Small intestine (tissue), 7 donors: ENCODE measurements at regions not wholly inside any gene's neighbourhood (a gene's known extent, or its start where the extent isn't known, plus 50 kb on each side); places are given as distances from the start of the nearest gene placed in this dataset.

Experiments used
- DNase-seq, 2 donors: peaks; one replicate each; pipeline versions ENCODE4 v3.0.0 to v3.0.0-alpha.2; 2013
- FAIRE-seq: peaks from 2 replicates; lab custom pipeline; 2012; peaks lifted over from hg19 to GRCh38; lab: Jason Lieb, UNC
- H3K27ac ChIP-seq, 3 donors: one replicate each; pipeline ENCODE4 v1.5.1; 2013; ENCODE audit warnings: low read length in 2 of 3, mild to moderate bottlenecking in 2 of 3, control low read depth in 1 of 3, inconsistent platforms in 1 of 3, low read depth in 1 of 3, moderate library complexity in 1 of 3
- H3K27me3 ChIP-seq, 3 donors: one replicate each; pipeline ENCODE4 v1.6.1; 2013; ENCODE audit warnings: low read length in 3 of 3, inconsistent platforms in 1 of 3; ENCODE audit not compliant: control insufficient read depth in 3 of 3, insufficient read depth in 3 of 3
- H3K36me3 ChIP-seq, 3 donors: one replicate each; pipeline ENCODE4 v1.6.1; 2013; ENCODE audit warnings: low read length in 3 of 3, inconsistent platforms in 1 of 3, low read depth in 1 of 3, mild to moderate bottlenecking in 1 of 3, moderate library complexity in 1 of 3; ENCODE audit not compliant: control insufficient read depth in 3 of 3, insufficient read depth in 2 of 3
- H3K4me1 ChIP-seq, 3 donors: one replicate each; pipeline ENCODE4 v1.6.1; 2013; ENCODE audit warnings: low read length in 2 of 3, inconsistent platforms in 1 of 3, low read depth in 1 of 3, mild to moderate bottlenecking in 1 of 3, moderate library complexity in 1 of 3; ENCODE audit not compliant: control insufficient read depth in 3 of 3, insufficient read depth in 2 of 3
- H3K4me3 ChIP-seq, 3 donors: one replicate each; pipeline ENCODE4 v1.5.1; 2013; ENCODE audit warnings: low read length in 3 of 3, control low read depth in 1 of 3, inconsistent platforms in 1 of 3, low read depth in 1 of 3, mild to moderate bottlenecking in 1 of 3, moderate library complexity in 1 of 3
- H3K9me3 ChIP-seq, 2 donors: one replicate each; pipeline ENCODE4 v1.6.1; 2013; ENCODE audit warnings: low read depth in 1 of 2, low read length in 1 of 2; ENCODE audit not compliant: control insufficient read depth in 2 of 2, insufficient read depth in 1 of 2
- WGBS, 3 donors: extraction: QIAGEN DNeasy Blood & Tissue Kit; methylation state at CpG; one replicate each; pipeline ENCODE4 v1.1.7; 2013; 5-methylcytosine and 5-hydroxymethylcytosine counted together
- donor health status: healthy with polysubstance abuse.
- donor health status: control.
- donor health status: control.
- donor health status: Bipolar disorder and iron deficiency.
- donor health status: healthy.

GRCh38 chr4:52241916-52242315 lies 190.8 kb downstream of the SPATA18 start:
- Histone ChIP-seq H3K27me3 (no peaks in the 10 kb centered on the region), H3K36me3 (no peaks in the 10 kb centered on the region), H3K4me3 (no peak overlapping the region), H3K27ac (no peak overlapping the region), H3K4me1 (no peaks in the 10 kb centered on the region), H3K9me3 (peaks cover 0 to 3% of the 10 kb centered on the region in 2 donors)
- no peak for FAIRE-seq
- DNase-seq, result no peak

GRCh38 chr4:52243367-52243766 lies 192.3 kb downstream of the SPATA18 start:
- Histone ChIP-seq H3K27me3 (no peaks in the 10 kb centered on the region), H3K27ac (no peak overlapping the region), H3K9me3 (peaks cover 0 to 3% of the 10 kb centered on the region in 2 donors), H3K4me3 (no peak overlapping the region), H3K36me3 (no peaks in the 10 kb centered on the region), H3K4me1 (no peaks in the 10 kb centered on the region)
- FAIRE-seq (no peak), DNase-seq (no peak)
- 61 to 89% (median 72%) methylated on average over 5 of the region's 5 CpGs for WGBS, 3 donors

GRCh38 chr4:52244103-52244775 lies 193.1 kb downstream of the SPATA18 start:
- Histone ChIP-seq H3K27ac (no peak overlapping the region), H3K9me3 (peaks cover 0 to 3% of the 10 kb centered on the region in 2 donors), H3K4me3 (no peak overlapping the region), H3K27me3 (no peaks in the 10 kb centered on the region), H3K36me3 (no peaks in the 10 kb centered on the region), H3K4me1 (no peaks in the 10 kb centered on the region)
- WGBS, 3 donors, result 63 to 71% (median 64%) methylated on average over 7 of the region's 7 CpGs
- FAIRE-seq, result no peak
- DNase-seq, result no peak

- Histone ChIP-seq H3K9me3 (peaks cover 0 to 3% of the 10 kb centered on the region in 2 donors), H3K4me3 (no peak overlapping the region), H3K27ac (no peak overlapping the region), H3K36me3 (no peaks in the 10 kb centered on the region), H3K4me1 (no peaks in the 10 kb centered on the region), H3K27me3 (no peaks in the 10 kb centered on the region)
- DNase-seq (no peak), FAIRE-seq (no peak)
- WGBS, 3 donors, result 56 to 65% (median 58%) methylated on average over 3 of the region's 3 CpGs
These were observed 193.7 kb downstream of the SPATA18 start for GRCh38 chr4:52244848-52245247.

GRCh38 chr4:52246827-52247226 lies 195.7 kb downstream of the SPATA18 start:
- WGBS, 3 donors, result 14 to 56% (median 28%) methylated on average over 1 of the region's 1 CpG
- peaks cover 0 to 4% (median 0%) of the 10 kb centered on the region in 3 donors for H3K4me1 ChIP-seq
- no peak for DNase-seq
- H3K27ac ChIP-seq, result no peak overlapping the region
- no peak for FAIRE-seq
- no peaks in the 10 kb centered on the region for H3K27me3 ChIP-seq
- peaks cover 0 to 3% of the 10 kb centered on the region in 2 donors for H3K9me3 ChIP-seq
- no peak overlapping the region for H3K4me3 ChIP-seq
- no peaks in the 10 kb centered on the region for H3K36me3 ChIP-seq

- WGBS, 3 donors, result 30 to 48% (median 32%) methylated on average over 1 of the region's 1 CpG
- DNase-seq, result no peak
- FAIRE-seq, result no peak
- peaks cover 0 to 4% (median 0%) of the 10 kb centered on the region in 3 donors for H3K4me1 ChIP-seq
- peaks cover 0 to 12% of the 10 kb centered on the region in 2 donors for H3K9me3 ChIP-seq
- H3K4me3 ChIP-seq, result no peak overlapping the region
- H3K27ac ChIP-seq, result no peak overlapping the region
- no peaks in the 10 kb centered on the region for H3K27me3 ChIP-seq
- no peaks in the 10 kb centered on the region for H3K36me3 ChIP-seq
These were observed 196.8 kb downstream of the SPATA18 start for GRCh38 chr4:52247941-52248340.

GRCh38 chr4:52248820-52249219 lies 197.7 kb downstream of the SPATA18 start:
- DNase-seq, result no peak
- Histone ChIP-seq H3K27me3 (no peaks in the 10 kb centered on the region), H3K4me3 (no peak overlapping the region), H3K27ac (no peak overlapping the region), H3K36me3 (no peaks in the 10 kb centered on the region), H3K4me1 (peaks cover 0 to 4% (median 0%) of the 10 kb centered on the region in 3 donors), H3K9me3 (peaks cover 0 to 14% of the 10 kb centered on the region in 2 donors)
- no peak for FAIRE-seq

- no peak for DNase-seq
- WGBS, 3 donors, result 43 to 58% (median 52%) methylated on average over 2 of the region's 2 CpGs
- Histone ChIP-seq H3K4me1 (peaks cover 0 to 4% (median 0%) of the 10 kb centered on the region in 3 donors), H3K27me3 (no peaks in the 10 kb centered on the region), H3K9me3 (peaks cover 0 to 14% of the 10 kb centered on the region in 2 donors), H3K36me3 (no peaks in the 10 kb centered on the region), H3K4me3 (no peak overlapping the region), H3K27ac (no peak overlapping the region)
- no peak for FAIRE-seq
These were observed 198.5 kb downstream of the SPATA18 start for GRCh38 chr4:52249581-52249980.

- DNase-seq, result peak in 1 of 2 donors; percentile 15
- 40 to 64% (median 53%) methylated on average over 2 of the region's 2 CpGs for WGBS, 3 donors
- no peak for FAIRE-seq
- peaks cover 0 to 4% (median 0%) of the 10 kb centered on the region in 3 donors for H3K4me1 ChIP-seq
- no peaks in the 10 kb centered on the region for H3K27me3 ChIP-seq
- H3K27ac ChIP-seq, result no peak overlapping the region
- peaks cover 0 to 14% of the 10 kb centered on the region in 2 donors for H3K9me3 ChIP-seq
- H3K36me3 ChIP-seq, result no peaks in the 10 kb centered on the region
- no peak overlapping the region for H3K4me3 ChIP-seq
These were observed 199.1 kb downstream of the SPATA18 start for GRCh38 chr4:52250154-52250553.
